Fibroblast of pulmonary artery (primary cell): ENCODE measurements at regions not wholly inside any gene's neighbourhood (a gene's known extent, or its start where the extent isn't known, plus 50 kb on each side); places are given as distances from the start of the nearest gene placed in this dataset.

Experiments
- DNase-seq: peaks from one replicate; pipeline ENCODE4 v3.0.0-alpha.2; 2010; ENCODE audit warnings: low read depth
- H3K4me3 ChIP-seq: replicated peaks from 2 replicates; pipeline ENCODE4 v1.5.1; 2011; ENCODE audit warnings: low read depth, mild to moderate bottlenecking, control low read depth, low read length, moderate library complexity
- CTCF ChIP-seq: IDR thresholded peaks from 2 replicates; pipeline ENCODE4 v1.5.1; 2011; ENCODE audit warnings: mild to moderate bottlenecking, control low read depth, low read length, inconsistent platforms; ENCODE audit errors: missing control alignments

- no peak for DNase-seq
- H3K4me3 ChIP-seq: no peak overlapping the region
- TF ChIP-seq CTCF: no peak
Measured at GRCh38 chr15:46316024-46316423, 681.2 kb downstream of the SQOR start.

- no peak overlapping the region for H3K4me3 ChIP-seq
- no peak for DNase-seq
- TF ChIP-seq CTCF: no peak
Measured at GRCh38 chr15:46317029-46317428, 682.2 kb downstream of the SQOR start.

DNA sequence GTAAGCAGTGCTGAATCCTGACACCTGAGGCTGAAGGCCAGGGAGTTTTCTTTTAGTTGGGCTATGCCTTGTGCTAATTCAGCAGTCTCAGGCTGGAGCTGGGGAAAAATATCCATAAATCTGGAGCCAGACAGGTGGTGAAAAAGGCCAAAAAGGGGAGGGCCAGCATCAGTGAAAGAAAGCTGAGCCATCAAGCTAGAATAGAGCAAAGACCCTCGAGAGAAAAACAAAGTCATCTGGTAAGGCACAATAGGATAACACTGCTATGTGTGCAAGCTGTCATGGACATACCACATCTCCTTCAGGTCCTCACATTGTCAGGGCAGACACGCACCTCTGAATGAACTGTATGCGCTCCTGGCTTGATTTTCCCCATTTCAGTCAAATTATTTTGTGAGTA is 687.9 kb downstream of the SQOR start:
- TF ChIP-seq CTCF: no peak
- no peak overlapping the region for H3K4me3 ChIP-seq
- no peak for DNase-seq

GRCh38 chr15:46326173-46326572 is 691.3 kb downstream of the SQOR start:
- no peak for TF ChIP-seq CTCF
- DNase-seq: no peak

DNA sequence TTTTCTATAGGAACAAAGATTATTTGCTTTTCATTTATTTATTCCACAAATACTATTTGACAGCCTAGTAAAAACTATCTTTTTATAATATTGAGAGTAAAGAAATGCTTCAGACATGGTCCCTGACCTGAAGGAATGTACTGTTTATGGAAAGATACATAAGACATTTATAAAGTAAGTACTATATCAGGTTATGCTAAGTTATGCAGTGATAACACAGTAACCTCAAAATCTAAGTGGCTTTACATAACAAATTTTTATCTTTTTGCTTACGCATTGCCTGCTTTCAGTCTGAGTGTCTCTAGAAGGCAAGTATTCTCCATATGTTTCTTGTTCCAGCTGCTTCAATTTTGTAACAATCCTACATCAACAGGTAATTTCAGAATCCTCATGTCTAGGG is 694.0 kb downstream of the SQOR start:
- DNase-seq: no peak
- no peak overlapping the region for H3K4me3 ChIP-seq
- no peak for TF ChIP-seq CTCF

More at GRCh38 chr15:46326173-46326572, 691.3 kb downstream of the SQOR start:
- no peak overlapping the region for H3K4me3 ChIP-seq

DNA sequence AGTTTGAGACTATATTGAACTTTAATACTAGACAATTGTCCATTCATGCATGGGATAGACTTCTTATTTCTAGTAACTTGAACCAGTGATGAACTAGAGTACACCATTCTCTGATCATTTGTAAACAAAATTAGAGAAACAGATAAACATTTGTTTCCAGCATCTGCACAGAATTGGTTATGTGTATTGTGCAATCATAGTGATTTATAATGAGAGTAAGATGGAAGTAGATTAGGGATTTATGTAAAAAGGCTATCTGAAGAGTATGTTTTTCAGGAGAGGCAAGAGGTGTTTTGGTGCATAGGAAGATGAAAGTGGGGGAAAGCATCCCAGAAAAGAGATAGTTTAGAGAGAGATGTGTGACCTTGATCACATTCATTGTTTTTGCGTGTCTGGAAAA is 695.0 kb downstream of the SQOR start:
- TF ChIP-seq CTCF: no peak
- H3K4me3 ChIP-seq: no peak overlapping the region
- DNase-seq: no peak

DNA sequence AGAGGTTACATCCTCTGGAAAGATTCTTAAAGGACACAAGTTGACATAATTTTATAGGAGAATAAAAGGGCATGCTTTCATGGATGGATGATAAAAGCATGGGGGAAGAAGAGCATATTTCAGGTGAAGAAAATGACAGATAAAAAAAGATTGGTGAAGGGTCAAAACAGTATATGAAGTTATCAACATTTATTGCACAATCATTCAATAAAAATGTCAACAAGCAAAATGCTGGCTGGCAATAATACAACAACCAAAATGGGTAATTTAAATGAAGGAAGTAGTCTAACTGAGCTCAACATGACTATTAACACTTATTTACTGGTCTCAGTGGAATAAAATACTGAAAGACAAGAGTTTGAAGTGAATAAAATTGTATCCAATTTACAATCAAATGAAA is 696.7 kb downstream of the SQOR start:
- no peak for DNase-seq
- no peak for TF ChIP-seq CTCF
- no peak overlapping the region for H3K4me3 ChIP-seq
